ENCODE measurements at regions not wholly inside any gene's neighbourhood (a gene's known extent, or its start where the extent isn't known, plus 50 kb on each side); places are given as distances from the start of the nearest gene placed in this dataset.

GRCh38 chr18:34548120-34548972 is 161.8 kb upstream of the DTNA start:
- H3K27ac ChIP-seq (ENCODE audit: low read length) = no peak overlapping the region
- no peak overlapping the region for H3K4me3 ChIP-seq (ENCODE audit: control insufficient read depth in 1 of 2, extremely low read depth in 1 of 2, low read length in 1 of 2)
- no peaks in the 10 kb centered on the region for H3K27me3 ChIP-seq (replicated peaks in 1 of 2; ENCODE audit: control insufficient read depth in 2 of 2, extremely low read depth in 1 of 2, insufficient read depth in 2 of 2, low read length in 1 of 2)
- CTCF ChIA-PET = no interaction called here
- Mint-ChIP-seq H3K4me1 (no peaks in the 10 kb centered on the region), H3K36me3 (no peaks in the 10 kb centered on the region), H3K4me3 (no peak overlapping the region), H3K27ac (no peak overlapping the region), H3K9me3 (peaks cover 3 to 8% (median 4%) of the 10 kb centered on the region in 3 donors), H3K27me3 (no peaks in the 10 kb centered on the region)
- no peaks in the 10 kb centered on the region for H3K36me3 ChIP-seq (ENCODE audit: control insufficient read depth in 2 of 2, extremely low read depth in 1 of 2, insufficient read depth in 1 of 2, low read length in 1 of 2)
- no peaks in the 10 kb centered on the region for H3K9me3 ChIP-seq
- no peak for ATAC-seq (replicated peaks in 1 of 4)
- WGBS (ENCODE audit: insufficient coverage) = no CpG with 5 or more reads among the region's 2 CpGs
- no peaks in the 10 kb centered on the region for H3K4me1 ChIP-seq (ENCODE audit: control insufficient read depth in 1 of 2, extremely low read depth in 1 of 2, insufficient read depth in 2 of 2, low read length in 2 of 2)
- POLR2A ChIA-PET = no interaction called here
- DNase-seq = no peak

GRCh38 chr18:34548973-34549294 is 161.2 kb upstream of the DTNA start:
- Mint-ChIP-seq H3K4me1 (no peaks in the 10 kb centered on the region), H3K9me3 (peaks cover 3 to 8% (median 4%) of the 10 kb centered on the region in 3 donors), H3K27ac (no peak overlapping the region), H3K36me3 (no peaks in the 10 kb centered on the region), H3K27me3 (no peaks in the 10 kb centered on the region), H3K4me3 (no peak overlapping the region)
- no CpG with 5 or more reads among the region's 2 CpGs for WGBS (ENCODE audit: insufficient coverage)
- H3K4me3 ChIP-seq (ENCODE audit: control insufficient read depth in 1 of 2, extremely low read depth in 1 of 2, low read length in 1 of 2) = no peak overlapping the region
- no peaks in the 10 kb centered on the region for H3K36me3 ChIP-seq (ENCODE audit: control insufficient read depth in 2 of 2, extremely low read depth in 1 of 2, insufficient read depth in 1 of 2, low read length in 1 of 2)
- no peaks in the 10 kb centered on the region for H3K9me3 ChIP-seq
- no peaks in the 10 kb centered on the region for H3K27me3 ChIP-seq (replicated peaks in 1 of 2; ENCODE audit: control insufficient read depth in 2 of 2, extremely low read depth in 1 of 2, insufficient read depth in 2 of 2, low read length in 1 of 2)
- DNase-seq (no peak), ATAC-seq (replicated peaks in 1 of 4) (no peak)
- ChIA-PET CTCF (no interaction called here), POLR2A (no interaction called here)
- H3K27ac ChIP-seq (ENCODE audit: low read length) = no peak overlapping the region
- no peaks in the 10 kb centered on the region for H3K4me1 ChIP-seq (ENCODE audit: control insufficient read depth in 1 of 2, extremely low read depth in 1 of 2, insufficient read depth in 2 of 2, low read length in 2 of 2)

GRCh38 chr18:34549367-34549766 is 160.7 kb upstream of the DTNA start:
- CTCF ChIA-PET = no interaction called here
- H3K27ac Mint-ChIP-seq = no peak overlapping the region
- H3K27ac ChIP-seq (ENCODE audit: low read length) = no peak overlapping the region
- H3K9me3 Mint-ChIP-seq = peaks cover 3 to 8% (median 4%) of the 10 kb centered on the region in 3 donors
- no peaks in the 10 kb centered on the region for H3K9me3 ChIP-seq
- no peak for DNase-seq
- no peak for ATAC-seq (replicated peaks in 1 of 4)
- H3K36me3 Mint-ChIP-seq = no peaks in the 10 kb centered on the region
- no peaks in the 10 kb centered on the region for H3K36me3 ChIP-seq (ENCODE audit: control insufficient read depth in 2 of 2, extremely low read depth in 1 of 2, insufficient read depth in 1 of 2, low read length in 1 of 2)
- no peak overlapping the region for H3K4me3 Mint-ChIP-seq
- H3K27me3 Mint-ChIP-seq = no peaks in the 10 kb centered on the region
- no peaks in the 10 kb centered on the region for H3K4me1 ChIP-seq (ENCODE audit: control insufficient read depth in 1 of 2, extremely low read depth in 1 of 2, insufficient read depth in 2 of 2, low read length in 2 of 2)
- no peaks in the 10 kb centered on the region for H3K4me1 Mint-ChIP-seq
- no peak overlapping the region for H3K4me3 ChIP-seq (ENCODE audit: control insufficient read depth in 1 of 2, extremely low read depth in 1 of 2, low read length in 1 of 2)
- POLR2A ChIA-PET = no interaction called here
- no peaks in the 10 kb centered on the region for H3K27me3 ChIP-seq (replicated peaks in 1 of 2; ENCODE audit: control insufficient read depth in 2 of 2, extremely low read depth in 1 of 2, insufficient read depth in 2 of 2, low read length in 1 of 2)

DNA sequence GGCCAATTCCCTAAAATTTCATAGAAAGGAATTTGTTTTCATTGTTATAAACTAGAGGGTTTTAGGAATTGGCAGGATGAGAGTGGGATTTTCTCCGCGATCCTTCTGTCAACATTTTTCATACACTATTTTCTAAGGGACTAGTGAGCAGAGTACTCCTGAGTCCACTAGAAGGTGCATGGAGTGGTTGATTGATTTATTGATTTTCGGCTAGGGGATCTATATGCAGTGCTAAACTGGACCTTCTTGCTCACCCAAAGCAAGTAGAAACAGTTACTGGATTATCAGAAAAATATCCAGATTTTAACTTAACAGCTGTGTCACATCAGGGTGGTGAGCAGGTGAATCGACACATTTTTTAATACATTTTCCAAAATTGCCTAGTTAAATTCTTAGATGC is 159.9 kb upstream of the DTNA start:
- no peaks in the 10 kb centered on the region for H3K36me3 Mint-ChIP-seq
- Histone ChIP-seq H3K36me3 (ENCODE audit: control insufficient read depth in 2 of 2, extremely low read depth in 1 of 2, insufficient read depth in 1 of 2, low read length in 1 of 2) (no peaks in the 10 kb centered on the region), H3K27ac (ENCODE audit: low read length) (no peak overlapping the region), H3K4me1 (ENCODE audit: control insufficient read depth in 1 of 2, extremely low read depth in 1 of 2, insufficient read depth in 2 of 2, low read length in 2 of 2) (no peaks in the 10 kb centered on the region), H3K9me3 (no peaks in the 10 kb centered on the region), H3K27me3 (replicated peaks in 1 of 2; ENCODE audit: control insufficient read depth in 2 of 2, extremely low read depth in 1 of 2, insufficient read depth in 2 of 2, low read length in 1 of 2) (no peaks in the 10 kb centered on the region), H3K4me3 (ENCODE audit: control insufficient read depth in 1 of 2, extremely low read depth in 1 of 2, low read length in 1 of 2) (no peak overlapping the region)
- H3K4me1 Mint-ChIP-seq = no peaks in the 10 kb centered on the region
- ATAC-seq (replicated peaks in 1 of 4) (no peak), DNase-seq (no peak)
- peaks cover 0 to 8% (median 3%) of the 10 kb centered on the region in 3 donors for H3K9me3 Mint-ChIP-seq
- no CpG with 5 or more reads among the region's 4 CpGs for WGBS (ENCODE audit: insufficient coverage)
- ChIA-PET CTCF (no interaction called here), POLR2A (no interaction called here)
- H3K27ac Mint-ChIP-seq = no peak overlapping the region
- no peaks in the 10 kb centered on the region for H3K27me3 Mint-ChIP-seq
- no peak overlapping the region for H3K4me3 Mint-ChIP-seq

DNA sequence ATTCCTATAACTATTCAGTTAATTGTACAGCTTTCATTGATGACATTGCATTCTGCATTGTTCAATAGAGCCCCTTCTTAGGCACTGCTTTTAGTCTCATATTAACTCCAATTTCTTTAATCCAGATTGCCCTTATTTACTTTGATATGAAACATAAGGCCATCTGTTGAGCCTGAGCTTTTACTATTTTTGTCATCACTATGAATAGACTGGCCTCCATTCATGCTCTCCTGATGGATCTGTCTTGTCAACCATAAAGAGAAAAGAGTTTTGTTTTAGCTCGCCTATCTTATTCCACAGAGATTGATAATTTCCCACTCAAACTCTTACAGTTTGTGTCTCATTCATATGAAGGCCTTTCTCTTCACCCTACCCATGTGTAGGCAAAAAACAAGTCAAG is 159.2 kb upstream of the DTNA start:
- no peaks in the 10 kb centered on the region for H3K4me1 Mint-ChIP-seq
- H3K9me3 ChIP-seq = no peaks in the 10 kb centered on the region
- no peaks in the 10 kb centered on the region for H3K4me1 ChIP-seq (ENCODE audit: control insufficient read depth in 1 of 2, extremely low read depth in 1 of 2, insufficient read depth in 2 of 2, low read length in 2 of 2)
- DNase-seq (no peak), ATAC-seq (replicated peaks in 1 of 4) (no peak)
- no peaks in the 10 kb centered on the region for H3K27me3 ChIP-seq (replicated peaks in 1 of 2; ENCODE audit: control insufficient read depth in 2 of 2, extremely low read depth in 1 of 2, insufficient read depth in 2 of 2, low read length in 1 of 2)
- POLR2A ChIA-PET = no interaction called here
- H3K36me3 ChIP-seq (ENCODE audit: control insufficient read depth in 2 of 2, extremely low read depth in 1 of 2, insufficient read depth in 1 of 2, low read length in 1 of 2) = no peaks in the 10 kb centered on the region
- CTCF ChIA-PET = no interaction called here
- no peak overlapping the region for H3K27ac Mint-ChIP-seq
- no peaks in the 10 kb centered on the region for H3K27me3 Mint-ChIP-seq
- H3K36me3 Mint-ChIP-seq = no peaks in the 10 kb centered on the region
- no peak overlapping the region for H3K27ac ChIP-seq (ENCODE audit: low read length)
- H3K9me3 Mint-ChIP-seq = peaks cover 4 to 13% (median 5%) of the 10 kb centered on the region in 3 donors
- WGBS (ENCODE audit: insufficient coverage) = 100% methylated on average over 1 of the region's 1 CpG
- no peak overlapping the region for H3K4me3 Mint-ChIP-seq
- no peak overlapping the region for H3K4me3 ChIP-seq (ENCODE audit: control insufficient read depth in 1 of 2, extremely low read depth in 1 of 2, low read length in 1 of 2)

GRCh38 chr18:34551824-34552223 is 158.3 kb upstream of the DTNA start:
- H3K4me1 Mint-ChIP-seq = no peaks in the 10 kb centered on the region
- POLR2A ChIA-PET = no interaction called here
- H3K4me3 ChIP-seq (ENCODE audit: control insufficient read depth in 1 of 2, extremely low read depth in 1 of 2, low read length in 1 of 2) = no peak overlapping the region
- no peaks in the 10 kb centered on the region for H3K36me3 ChIP-seq (ENCODE audit: control insufficient read depth in 2 of 2, extremely low read depth in 1 of 2, insufficient read depth in 1 of 2, low read length in 1 of 2)
- H3K9me3 Mint-ChIP-seq = peaks cover 2 to 9% (median 4%) of the 10 kb centered on the region in 3 donors
- H3K9me3 ChIP-seq = no peaks in the 10 kb centered on the region
- ATAC-seq (replicated peaks in 1 of 4) (no peak), DNase-seq (no peak)
- no peak overlapping the region for H3K4me3 Mint-ChIP-seq
- H3K4me1 ChIP-seq (ENCODE audit: control insufficient read depth in 1 of 2, extremely low read depth in 1 of 2, insufficient read depth in 2 of 2, low read length in 2 of 2) = no peaks in the 10 kb centered on the region
- no peak overlapping the region for H3K27ac ChIP-seq (ENCODE audit: low read length)
- H3K27ac Mint-ChIP-seq = no peak overlapping the region
- 89% methylated on average over 1 of the region's 2 CpGs for WGBS (ENCODE audit: insufficient coverage)
- H3K27me3 Mint-ChIP-seq = no peaks in the 10 kb centered on the region
- no peaks in the 10 kb centered on the region for H3K27me3 ChIP-seq (replicated peaks in 1 of 2; ENCODE audit: control insufficient read depth in 2 of 2, extremely low read depth in 1 of 2, insufficient read depth in 2 of 2, low read length in 1 of 2)
- CTCF ChIA-PET = no interaction called here
- H3K36me3 Mint-ChIP-seq = no peaks in the 10 kb centered on the region

All from T-cell (primary cell).